ENCODE measurements at regions not wholly inside any gene's neighbourhood (a gene's known extent, or its start where the extent isn't known, plus 50 kb on each side); places are given as distances from the start of the nearest gene placed in this dataset.
"Not testable (repeated sequence)": the region's sequence is repeated elsewhere in the genome, so short reads cannot be mapped to it uniquely, and the experiment has no call there.

- no peaks in the 10 kb centered on the region for H4K20me1 ChIP-seq (ENCODE audit: control insufficient read depth, insufficient read depth, low read depth, low read length)
- H3F3A ChIP-seq (ENCODE audit: control insufficient read depth, insufficient read depth) = no peaks in the 10 kb centered on the region
- H3K27me3 ChIP-seq (ENCODE audit: control insufficient read depth, low read length) = no peaks in the 10 kb centered on the region
- H3K9me3 ChIP-seq (ENCODE audit: control insufficient read depth, insufficient read depth, low read length) = no peaks in the 10 kb centered on the region
- TF ChIP-seq, protein P1, sequence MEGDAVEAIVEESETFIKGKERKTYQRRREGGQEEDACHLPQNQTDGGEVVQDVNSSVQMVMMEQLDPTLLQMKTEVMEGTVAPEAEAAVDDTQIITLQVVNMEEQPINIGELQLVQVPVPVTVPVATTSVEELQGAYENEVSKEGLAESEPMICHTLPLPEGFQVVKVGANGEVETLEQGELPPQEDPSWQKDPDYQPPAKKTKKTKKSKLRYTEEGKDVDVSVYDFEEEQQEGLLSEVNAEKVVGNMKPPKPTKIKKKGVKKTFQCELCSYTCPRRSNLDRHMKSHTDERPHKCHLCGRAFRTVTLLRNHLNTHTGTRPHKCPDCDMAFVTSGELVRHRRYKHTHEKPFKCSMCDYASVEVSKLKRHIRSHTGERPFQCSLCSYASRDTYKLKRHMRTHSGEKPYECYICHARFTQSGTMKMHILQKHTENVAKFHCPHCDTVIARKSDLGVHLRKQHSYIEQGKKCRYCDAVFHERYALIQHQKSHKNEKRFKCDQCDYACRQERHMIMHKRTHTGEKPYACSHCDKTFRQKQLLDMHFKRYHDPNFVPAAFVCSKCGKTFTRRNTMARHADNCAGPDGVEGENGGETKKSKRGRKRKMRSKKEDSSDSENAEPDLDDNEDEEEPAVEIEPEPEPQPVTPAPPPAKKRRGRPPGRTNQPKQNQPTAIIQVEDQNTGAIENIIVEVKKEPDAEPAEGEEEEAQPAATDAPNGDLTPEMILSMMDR (IDR thresholded peaks at IDR 0.05; ENCODE audit: low read depth, low read length, poor library complexity, severe bottlenecking) = no peak
- no peak for TF ChIP-seq EZH2phosphoT487 (IDR thresholded peaks at IDR 0.05; ENCODE audit: borderline replicate concordance, low read length)
- no peaks in the 10 kb centered on the region for H3K79me2 ChIP-seq (ENCODE audit: control insufficient read depth, low read length)
- no peak overlapping the region for H3K27ac ChIP-seq (ENCODE audit: low read depth, low read length)
- no peaks in the 10 kb centered on the region for H3K9me2 ChIP-seq (replicated peaks; ENCODE audit: control insufficient read depth, low read length)
- no peaks in the 10 kb centered on the region for H3K36me3 ChIP-seq (ENCODE audit: control insufficient read depth, low read length)
- no peak overlapping the region for H3K4me3 ChIP-seq (ENCODE audit: low read length)
- H3K4me1 ChIP-seq (ENCODE audit: control insufficient read depth, low read length) = no peaks in the 10 kb centered on the region
- H3K4me2 ChIP-seq (ENCODE audit: low read length) = no peak overlapping the region
These were observed 188.2 kb downstream of the SLCO4C1 start for GRCh38 chr5:102107865-102108264.

DNA sequence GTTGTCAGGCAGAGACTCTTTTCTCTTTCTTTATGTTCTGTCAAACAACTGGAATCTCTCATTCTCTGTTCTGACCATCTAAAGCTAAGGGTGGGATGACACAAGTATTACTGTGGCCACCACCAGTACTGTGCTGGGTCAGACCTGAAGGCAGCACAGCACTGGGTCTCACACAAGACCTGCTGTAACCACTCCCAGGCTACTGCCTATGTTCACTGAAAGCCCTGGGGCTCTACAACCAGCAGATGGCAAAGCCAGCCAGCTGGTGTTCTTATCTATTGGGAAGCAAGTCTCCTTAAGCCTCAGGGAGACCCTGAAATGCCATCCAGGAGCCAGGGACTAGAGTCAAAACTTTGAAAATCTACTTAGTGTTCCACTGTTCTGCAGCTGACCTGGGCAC is 189.5 kb downstream of the SLCO4C1 start:
- H3F3A ChIP-seq (ENCODE audit: control insufficient read depth, insufficient read depth) = no peaks in the 10 kb centered on the region
- no peaks in the 10 kb centered on the region for H3K79me2 ChIP-seq (ENCODE audit: control insufficient read depth, low read length)
- no peaks in the 10 kb centered on the region for H4K20me1 ChIP-seq (ENCODE audit: control insufficient read depth, insufficient read depth, low read depth, low read length)
- H3K9me2 ChIP-seq (replicated peaks; ENCODE audit: control insufficient read depth, low read length) = no peaks in the 10 kb centered on the region
- no peak overlapping the region for H3K27ac ChIP-seq (ENCODE audit: low read depth, low read length)
- no peak for TF ChIP-seq EZH2phosphoT487 (IDR thresholded peaks at IDR 0.05; ENCODE audit: borderline replicate concordance, low read length)
- TF ChIP-seq, protein P1 (IDR thresholded peaks at IDR 0.05; ENCODE audit: low read depth, low read length, poor library complexity, severe bottlenecking) = no peak
- no peaks in the 10 kb centered on the region for H3K4me1 ChIP-seq (ENCODE audit: control insufficient read depth, low read length)
- H3K4me3 ChIP-seq (ENCODE audit: low read length) = no peak overlapping the region
- H3K36me3 ChIP-seq (ENCODE audit: control insufficient read depth, low read length) = no peaks in the 10 kb centered on the region
- H3K27me3 ChIP-seq (ENCODE audit: control insufficient read depth, low read length) = no peaks in the 10 kb centered on the region
- no peak overlapping the region for H3K4me2 ChIP-seq (ENCODE audit: low read length)
- no peaks in the 10 kb centered on the region for H3K9me3 ChIP-seq (ENCODE audit: control insufficient read depth, insufficient read depth, low read length)

GRCh38 chr5:102099766-102100331 is 196.2 kb downstream of the SLCO4C1 start:
- no peak for TF ChIP-seq EZH2phosphoT487 (IDR thresholded peaks at IDR 0.05; ENCODE audit: borderline replicate concordance, low read length)
- TF ChIP-seq, protein P1 (IDR thresholded peaks at IDR 0.05; ENCODE audit: low read depth, low read length, poor library complexity, severe bottlenecking) = no peak
- no peak overlapping the region for H3K4me2 ChIP-seq (ENCODE audit: low read length)
- H3K79me2 ChIP-seq (ENCODE audit: control insufficient read depth, low read length) = no peaks in the 10 kb centered on the region
- no peaks in the 10 kb centered on the region for H3F3A ChIP-seq (ENCODE audit: control insufficient read depth, insufficient read depth)
- no peaks in the 10 kb centered on the region for H3K4me1 ChIP-seq (ENCODE audit: control insufficient read depth, low read length)
- H3K4me3 ChIP-seq (ENCODE audit: low read length) = no peak overlapping the region
- no peaks in the 10 kb centered on the region for H3K36me3 ChIP-seq (ENCODE audit: control insufficient read depth, low read length)
- no peaks in the 10 kb centered on the region for H4K20me1 ChIP-seq (ENCODE audit: control insufficient read depth, insufficient read depth, low read depth, low read length)
- H3K9me3 ChIP-seq (ENCODE audit: control insufficient read depth, insufficient read depth, low read length) = no peaks in the 10 kb centered on the region
- H3K9me2 ChIP-seq (replicated peaks; ENCODE audit: control insufficient read depth, low read length) = no peaks in the 10 kb centered on the region
- H3K27me3 ChIP-seq (ENCODE audit: control insufficient read depth, low read length) = no peaks in the 10 kb centered on the region
- H3K27ac ChIP-seq (ENCODE audit: low read depth, low read length) = no peak overlapping the region

GRCh38 chr5:102099083-102099482 is 197.0 kb downstream of the SLCO4C1 start:
- H3K9me2 ChIP-seq (replicated peaks; ENCODE audit: control insufficient read depth, low read length); H3K36me3 ChIP-seq (ENCODE audit: control insufficient read depth, low read length); H3K4me1 ChIP-seq (ENCODE audit: control insufficient read depth, low read length); H3F3A ChIP-seq (ENCODE audit: control insufficient read depth, insufficient read depth); H3K27me3 ChIP-seq (ENCODE audit: control insufficient read depth, low read length); H3K79me2 ChIP-seq (ENCODE audit: control insufficient read depth, low read length); H3K4me3 ChIP-seq (ENCODE audit: low read length); H3K9me3 ChIP-seq (ENCODE audit: control insufficient read depth, insufficient read depth, low read length); H4K20me1 ChIP-seq (ENCODE audit: control insufficient read depth, insufficient read depth, low read depth, low read length); H3K4me2 ChIP-seq (ENCODE audit: low read length); H3K27ac ChIP-seq (ENCODE audit: low read depth, low read length): not testable (repeated sequence)

DNA sequence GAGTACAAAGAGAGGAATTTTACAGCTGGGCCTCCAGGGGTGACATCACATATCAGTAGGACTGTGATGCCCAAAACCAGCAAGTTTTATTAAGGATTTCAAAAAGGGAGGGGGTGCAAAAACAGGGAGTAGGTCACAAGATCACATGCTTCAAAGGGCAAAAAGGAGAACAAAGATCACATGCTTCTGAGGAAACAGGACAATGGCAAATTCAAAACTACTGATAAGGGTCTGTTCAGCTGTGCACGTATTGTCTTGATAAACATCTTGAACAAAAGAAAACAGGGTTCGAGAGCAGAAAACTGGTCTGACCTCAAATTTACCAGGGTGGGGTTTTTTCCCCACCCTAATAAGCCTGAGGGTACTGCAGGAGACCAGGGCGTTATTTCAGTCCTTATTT is 197.5 kb downstream of the SLCO4C1 start:
- H3K4me1 ChIP-seq (ENCODE audit: control insufficient read depth, low read length); H3K9me3 ChIP-seq (ENCODE audit: control insufficient read depth, insufficient read depth, low read length); H3K36me3 ChIP-seq (ENCODE audit: control insufficient read depth, low read length); H4K20me1 ChIP-seq (ENCODE audit: control insufficient read depth, insufficient read depth, low read depth, low read length); H3K4me2 ChIP-seq (ENCODE audit: low read length); H3K9me2 ChIP-seq (replicated peaks; ENCODE audit: control insufficient read depth, low read length); H3K79me2 ChIP-seq (ENCODE audit: control insufficient read depth, low read length); H3K27me3 ChIP-seq (ENCODE audit: control insufficient read depth, low read length); H3F3A ChIP-seq (ENCODE audit: control insufficient read depth, insufficient read depth); H3K4me3 ChIP-seq (ENCODE audit: low read length); H3K27ac ChIP-seq (ENCODE audit: low read depth, low read length): not testable (repeated sequence)

Measured in DOHH2 (cell line).